Stimulated activated CD4-positive, alpha-beta T cell treated with anti-CD3 and anti-CD28 coated beads, TNF-alpha, amount 100 ng/mL, for 24 hours (primary cell): ENCODE measurements at regions not wholly inside any gene's neighbourhood (a gene's known extent, or its start where the extent isn't known, plus 50 kb on each side); places are given as distances from the start of the nearest gene placed in this dataset.

ENCODE experiments used
- DNase-seq, 3 experiments: peaks; one replicate each; pipeline ENCODE4 v3.0.0-alpha.2; 2020; ENCODE audit warnings: low read depth in 3 of 3

- DNase-seq = no peak
These were observed 92.8 kb upstream of the CACNA1E start for GRCh38 chr1:181390410-181391077.

- DNase-seq = no peak
These were observed 91.9 kb upstream of the CACNA1E start for GRCh38 chr1:181391301-181391900.

GRCh38 chr1:181392133-181392532 lies 91.2 kb upstream of the CACNA1E start:
- DNase-seq = no peak

- no peak for DNase-seq
These were observed 90.6 kb upstream of the CACNA1E start for GRCh38 chr1:181392613-181393220.

- no peak for DNase-seq
These were observed 88.6 kb upstream of the CACNA1E start for GRCh38 chr1:181394766-181395165.

- peak in 2 of 3 experiments; percentile 4 to 24 for DNase-seq
These were observed 87.1 kb upstream of the CACNA1E start for GRCh38 chr1:181396171-181396670.

- DNase-seq = no peak
These were observed 86.5 kb upstream of the CACNA1E start for GRCh38 chr1:181396811-181397210.

- DNase-seq = no peak
These were observed 85.5 kb upstream of the CACNA1E start for GRCh38 chr1:181397845-181398244.

- DNase-seq = no peak
These were observed 84.8 kb upstream of the CACNA1E start for GRCh38 chr1:181398544-181398943.

GRCh38 chr1:181405584-181405983 lies 77.7 kb upstream of the CACNA1E start:
- DNase-seq = no peak

GRCh38 chr1:181406989-181407388 lies 76.3 kb upstream of the CACNA1E start:
- DNase-seq = no peak

GRCh38 chr1:181409981-181410380 lies 73.3 kb upstream of the CACNA1E start:
- no peak for DNase-seq

GRCh38 chr1:181412746-181413145 lies 70.6 kb upstream of the CACNA1E start:
- DNase-seq = no peak

GRCh38 chr1:181413195-181413815 lies 70.0 kb upstream of the CACNA1E start:
- no peak for DNase-seq

GRCh38 chr1:181413836-181414235 lies 69.5 kb upstream of the CACNA1E start:
- DNase-seq = no peak

- no peak for DNase-seq
These were observed 67.0 kb upstream of the CACNA1E start for GRCh38 chr1:181416268-181416860.

- DNase-seq = no peak
These were observed 65.4 kb upstream of the CACNA1E start for GRCh38 chr1:181417915-181418314.

- peak in 1 of 3 experiments; percentile 28 for DNase-seq
These were observed 59.9 kb upstream of the CACNA1E start for GRCh38 chr1:181423301-181423918.

GRCh38 chr1:181424786-181425403 lies 58.4 kb upstream of the CACNA1E start:
- DNase-seq = peak; percentile 60 to 76 (median 72)

- DNase-seq = no peak
These were observed 57.8 kb upstream of the CACNA1E start for GRCh38 chr1:181425566-181425965.

GRCh38 chr1:181429462-181429861 lies 53.9 kb upstream of the CACNA1E start:
- no peak for DNase-seq
